GM23338 (cell line): ENCODE measurements at regions not wholly inside any gene's neighbourhood (a gene's known extent, or its start where the extent isn't known, plus 50 kb on each side); places are given as distances from the start of the nearest gene placed in this dataset.

Experiments
- ATAC-seq: fragments of 200-7000 bp; cut with Tn5 transposase; 3 replicates; pipeline ENCODE4 v1.9.1; 2020
- DNase-seq: peaks from one replicate; pipeline ENCODE4 v3.0.0-alpha.2; 2015; ENCODE audit warnings: low spot score
- H2AFZ ChIP-seq: fragments of 200-600 bp; sonication (generic); 2 replicates; pipeline ENCODE4 v1.8.0; 2016; ENCODE audit warnings: antibody characterized with exemption, mild to moderate bottlenecking, moderate library complexity
- H3F3A ChIP-seq: fragments of 200-600 bp; sonication (generic); replicated peaks from 2 replicates; pipeline ENCODE4 v1.8.0; 2017; ENCODE audit warnings: antibody characterized with exemption, mixed run types, low read depth
- H3K27ac ChIP-seq: fragments of 200-600 bp; sonication (generic); 2 replicates; pipeline ENCODE4 v1.6.1; 2016; ENCODE audit warnings: low read depth
- H3K27me3 ChIP-seq: fragments of 200-600 bp; sonication (generic); 2 replicates; pipeline ENCODE4 v1.8.0; 2016; ENCODE audit warnings: mild to moderate bottlenecking, mixed run types, moderate library complexity; ENCODE audit not compliant: insufficient read depth
- H3K36me3 ChIP-seq: fragments of 200-600 bp; sonication (generic); 2 replicates; pipeline ENCODE4 v1.8.0; 2016; ENCODE audit warnings: mild to moderate bottlenecking; ENCODE audit not compliant: insufficient read depth
- H3K4me1 ChIP-seq: fragments of 200-600 bp; sonication (generic); 2 replicates; pipeline ENCODE4 v1.8.0; 2016; ENCODE audit warnings: mild to moderate bottlenecking, moderate library complexity; ENCODE audit not compliant: insufficient read depth
- H3K4me2 ChIP-seq: fragments of 200-600 bp; sonication (generic); 2 replicates; pipeline ENCODE4 v1.7.1; 2017; ENCODE audit warnings: mixed run types
- H3K4me3 ChIP-seq: fragments of 200-600 bp; sonication (generic); 2 replicates; pipeline ENCODE4 v1.6.1; 2016; ENCODE audit warnings: mixed run types
- H3K79me2 ChIP-seq: fragments of 200-600 bp; sonication (generic); replicated peaks from 2 replicates; pipeline ENCODE4 v1.8.0; 2017; ENCODE audit warnings: mild to moderate bottlenecking; ENCODE audit not compliant: insufficient read depth
- H3K9me2 ChIP-seq: fragments of 200-600 bp; sonication (generic); 2 replicates; pipeline ENCODE4 v1.8.0; 2017; ENCODE audit not compliant: insufficient read depth
- H4K20me1 ChIP-seq: fragments of 200-600 bp; sonication (generic); replicated peaks from 2 replicates; pipeline ENCODE4 v1.8.0; 2017; ENCODE audit warnings: mild to moderate bottlenecking; ENCODE audit not compliant: insufficient read depth
- H3K27ac Mint-ChIP-seq: 2 replicates; pipeline ENCODE4 v1.8.0; 2020; ENCODE audit warnings: inconsistent platforms, mild to moderate bottlenecking, moderate library complexity, mixed read lengths
- H3K27me3 Mint-ChIP-seq: 3 replicates; pipeline ENCODE4 v1.8.0; 2022; ENCODE audit warnings: low read depth, mild to moderate bottlenecking, moderate library complexity, mixed read lengths, inconsistent platforms; ENCODE audit not compliant: insufficient read depth, poor library complexity
- H3K36me3 Mint-ChIP-seq: 3 replicates; pipeline ENCODE4 v1.8.0; 2021; ENCODE audit warnings: low read depth, mild to moderate bottlenecking, inconsistent platforms, moderate library complexity, mixed read lengths
- H3K4me1 Mint-ChIP-seq: 3 replicates; pipeline ENCODE4 v1.8.0; 2020; ENCODE audit warnings: mild to moderate bottlenecking, inconsistent platforms, mixed read lengths
- H3K4me3 Mint-ChIP-seq: 3 replicates; pipeline ENCODE4 v1.8.0; 2021; ENCODE audit warnings: moderate library complexity, mild to moderate bottlenecking, inconsistent platforms, mixed read lengths
- H3K9me3 Mint-ChIP-seq: 3 replicates; pipeline ENCODE4 v1.8.0; 2020; ENCODE audit warnings: moderate library complexity, mild to moderate bottlenecking, inconsistent platforms, mixed read lengths
- CREB1 ChIP-seq: fragments of 250-450 bp; sonication (Bioruptor Pico); IDR thresholded peaks from 2 replicates; pipeline ENCODE4 v1.5.0; 2020; ENCODE audit warnings: low read depth, mild to moderate bottlenecking, moderate library complexity
- CTCF ChIP-seq, 2 experiments: fragments of 200-600 bp in 1 of 2; sonication (generic) in 1 of 2; conservative IDR thresholded peaks; 2 replicates each; pipeline versions ENCODE4 v1.5.1 to v1.6.1; 2016 to 2017; ENCODE audit warnings: antibody characterized with exemption in 2 of 2, low read depth in 2 of 2, mild to moderate bottlenecking in 2 of 2, moderate library complexity in 1 of 2
- ETS1 ChIP-seq: IDR thresholded peaks from 2 replicates; pipeline ENCODE4 v1.6.1; 2016; ENCODE audit warnings: antibody characterized with exemption
- EZH2 ChIP-seq: fragments of 200-600 bp; sonication (generic); IDR thresholded peaks from one replicate; pipeline ENCODE4 v1.8.0; 2017; ENCODE audit warnings: antibody characterized with exemption, mild to moderate bottlenecking, low read depth; ENCODE audit not compliant: unreplicated experiment
- EZH2phosphoT487 ChIP-seq: fragments of 200-600 bp; sonication (generic); IDR thresholded peaks from one replicate; pipeline ENCODE4 v1.8.1; 2018; ENCODE audit warnings: antibody characterized with exemption; ENCODE audit not compliant: unreplicated experiment
- JUNB ChIP-seq: IDR thresholded peaks from one replicate; pipeline ENCODE4 v1.6.1; 2016; ENCODE audit warnings: antibody characterized with exemption; ENCODE audit not compliant: unreplicated experiment
- NANOG ChIP-seq: IDR thresholded peaks from 2 replicates; pipeline ENCODE4 v1.6.1; 2016; ENCODE audit warnings: antibody characterized with exemption, borderline replicate concordance
- POLR2AphosphoS5 ChIP-seq: IDR thresholded peaks from 2 replicates; pipeline ENCODE4 v1.6.1; 2016; ENCODE audit warnings: antibody characterized with exemption, low read depth
- REST ChIP-seq: IDR thresholded peaks from one replicate; pipeline ENCODE4 v1.6.1; 2018; ENCODE audit warnings: antibody characterized with exemption; ENCODE audit not compliant: unreplicated experiment
- STAT1 ChIP-seq: IDR thresholded peaks from one replicate; pipeline ENCODE4 v1.6.1; 2016; ENCODE audit warnings: antibody characterized with exemption; ENCODE audit not compliant: unreplicated experiment
- ZNF114 ChIP-seq: fragments of 250-450 bp; sonication (Bioruptor Pico); IDR thresholded peaks from 2 replicates; pipeline ENCODE4 v1.5.0; 2020; ENCODE audit warnings: mild to moderate bottlenecking, moderate library complexity
- ZNF331 ChIP-seq: fragments of 250-450 bp; sonication (Bioruptor Pico); IDR thresholded peaks from 2 replicates; pipeline ENCODE4 v1.5.0; 2020; ENCODE audit warnings: low read depth, mild to moderate bottlenecking, moderate library complexity
- ZNF462 ChIP-seq: fragments of 250-450 bp; sonication (Bioruptor Pico); IDR thresholded peaks from 2 replicates; pipeline ENCODE4 v1.5.0; 2020; ENCODE audit warnings: mild to moderate bottlenecking, moderate library complexity

GRCh38 chr3:162770551-162770950, 1273.9 kb downstream of the OTOL1 start:
- peaks cover 19% of the 10 kb centered on the region for H3K4me1 Mint-ChIP-seq
- peaks cover 13% of the 10 kb centered on the region for H3K36me3 Mint-ChIP-seq
- H3K36me3 ChIP-seq, result peaks cover 5% of the 10 kb centered on the region; the same call in 1 of the 2 replicates
- no peaks in the 10 kb centered on the region for H3F3A ChIP-seq
- H3K4me3 ChIP-seq, result no peak overlapping the region
- no peak for ATAC-seq
- no peaks in the 10 kb centered on the region for H3K79me2 ChIP-seq
- peak overlapping the region; percentile 38; the same call in 1 of the 2 replicates for H2AFZ ChIP-seq
- H3K27ac Mint-ChIP-seq, result no peak overlapping the region
- H3K9me2 ChIP-seq, result peaks cover 10% of the 10 kb centered on the region; the same call in 1 of the 2 replicates
- TF ChIP-seq REST, result no peak
- TF ChIP-seq EZH2, result no peak
- TF ChIP-seq ZNF114 (CRISPR knock-in tag), result no peak
- TF ChIP-seq POLR2AphosphoS5, result no peak
- no peak for TF ChIP-seq CTCF (conservative IDR thresholded peaks at IDR 0.05; ENCODE audit: low read depth in 2 of 2)
- no peak for TF ChIP-seq EZH2phosphoT487
- no peak for TF ChIP-seq STAT1
- no peak for TF ChIP-seq ETS1
- TF ChIP-seq CREB1 (CRISPR knock-in tag), result no peak
- TF ChIP-seq ZNF331, result no peak
- no peak for TF ChIP-seq JUNB
- no peak for TF ChIP-seq ZNF462
- no peak for TF ChIP-seq NANOG
- H3K27ac ChIP-seq, result no peak overlapping the region
- peaks cover 14% of the 10 kb centered on the region for H3K9me3 Mint-ChIP-seq
- no peaks in the 10 kb centered on the region for H4K20me1 ChIP-seq
- H3K27me3 ChIP-seq, result no peaks in the 10 kb centered on the region
- no peak overlapping the region for H3K4me2 ChIP-seq
- peaks cover 16% of the 10 kb centered on the region for H3K4me1 ChIP-seq
- DNase-seq, result no peak
- no peaks in the 10 kb centered on the region for H3K27me3 Mint-ChIP-seq
- H3K4me3 Mint-ChIP-seq, result no peak overlapping the region
